Mesendoderm (in vitro differentiated cells): ENCODE measurements at regions not wholly inside any gene's neighbourhood (a gene's known extent, or its start where the extent isn't known, plus 50 kb on each side); places are given as distances from the start of the nearest gene placed in this dataset.

Experiments used
- DNase-seq: peaks from one replicate; pipeline ENCODE4 v3.0.0; 2013
- H2AK5ac ChIP-seq: 2 replicates; pipeline ENCODE4 v1.6.1; 2013; ENCODE audit warnings: low read length, inconsistent platforms
- H2BK120ac ChIP-seq: 2 replicates; pipeline ENCODE4 v1.6.1; 2013; ENCODE audit warnings: low read depth, mild to moderate bottlenecking, low read length, moderate library complexity, mixed read lengths
- H2BK15ac ChIP-seq: replicated peaks from 2 replicates; pipeline ENCODE4 v1.6.1; 2013; ENCODE audit warnings: low read depth, mild to moderate bottlenecking, moderate library complexity
- H2BK5ac ChIP-seq: 2 replicates; pipeline ENCODE4 v1.6.1; 2013; ENCODE audit warnings: low read length, inconsistent platforms
- H3K18ac ChIP-seq: 2 replicates; pipeline ENCODE4 v1.6.1; 2013; ENCODE audit warnings: mild to moderate bottlenecking, low read length, mixed read lengths
- H3K23ac ChIP-seq: one replicate; pipeline ENCODE4 v1.6.1; 2013; ENCODE audit warnings: low read length
- H3K27ac ChIP-seq: 2 replicates; pipeline ENCODE4 v1.5.1; 2013; ENCODE audit warnings: low read depth, mild to moderate bottlenecking, inconsistent platforms, low read length, moderate library complexity
- H3K27me3 ChIP-seq: 2 replicates; pipeline ENCODE4 v1.6.1; 2013; ENCODE audit warnings: low read length, control low read depth, mild to moderate bottlenecking, inconsistent platforms; ENCODE audit not compliant: insufficient read depth, poor library complexity
- H3K36me3 ChIP-seq: 2 replicates; pipeline ENCODE4 v1.6.1; 2013; ENCODE audit warnings: low read length, inconsistent platforms; ENCODE audit not compliant: control insufficient read depth, insufficient read depth
- H3K4ac ChIP-seq: one replicate; pipeline ENCODE4 v1.6.1; 2013; ENCODE audit warnings: low read depth, mild to moderate bottlenecking, low read length, moderate library complexity
- H3K4me1 ChIP-seq: 2 replicates; pipeline ENCODE4 v1.6.1; 2013; ENCODE audit warnings: low read depth, low read length, inconsistent platforms; ENCODE audit not compliant: control insufficient read depth
- H3K4me2 ChIP-seq: 2 replicates; pipeline ENCODE4 v1.6.1; 2013; ENCODE audit warnings: low read length
- H3K4me3 ChIP-seq: 2 replicates; pipeline ENCODE4 v1.5.1; 2013; ENCODE audit warnings: mild to moderate bottlenecking, low read length
- H3K56ac ChIP-seq: one replicate; pipeline ENCODE4 v1.6.1; 2013; ENCODE audit warnings: low read length
- H3K79me1 ChIP-seq: 2 replicates; pipeline ENCODE4 v1.6.1; 2013; ENCODE audit warnings: low read length, inconsistent platforms
- H3K79me2 ChIP-seq: 2 replicates; pipeline ENCODE4 v1.6.1; 2013; ENCODE audit warnings: mild to moderate bottlenecking, low read length; ENCODE audit not compliant: control insufficient read depth, insufficient read depth
- H3K9ac ChIP-seq: 2 replicates; pipeline ENCODE4 v1.6.1; 2013; ENCODE audit warnings: low read length, inconsistent platforms
- H4K5ac ChIP-seq: one replicate; pipeline ENCODE4 v1.6.1; 2013; ENCODE audit warnings: low read length
- H4K8ac ChIP-seq: one replicate; pipeline ENCODE4 v1.6.1; 2013; ENCODE audit warnings: low read depth, mild to moderate bottlenecking, control low read depth, low read length, moderate library complexity
- WGBS: extraction: QIAGEN DNeasy Blood & Tissue Kit; methylation state at CpG from one replicate; pipeline ENCODE4 v1.1.7; 2013; ENCODE audit warnings: low lambda C conversion rate, missing lambda C conversion rate; ENCODE audit not compliant: insufficient coverage; ENCODE audit errors: extremely low coverage; 5-methylcytosine and 5-hydroxymethylcytosine counted together

GRCh38 chr11:69401715-69402114 lies 79.7 kb upstream of the LINC01488 start:
- Histone ChIP-seq H3K56ac (no peak overlapping the region), H3K4me1 (no peaks in the 10 kb centered on the region), H3K23ac (no peak overlapping the region), H3K4me2 (no peak overlapping the region), H3K4me3 (no peak overlapping the region), H4K5ac (no peak overlapping the region), H4K8ac (no peak overlapping the region), H3K36me3 (no peaks in the 10 kb centered on the region), H3K9ac (no peak overlapping the region), H3K27me3 (no peaks in the 10 kb centered on the region), H3K79me1 (no peaks in the 10 kb centered on the region), H3K27ac (no peak overlapping the region), H2BK15ac (no peak overlapping the region), H3K4ac (no peak overlapping the region), H2BK5ac (no peak overlapping the region), H2BK120ac (no peak overlapping the region), H3K18ac (no peak overlapping the region), H2AK5ac (no peak overlapping the region), H3K79me2 (no peaks in the 10 kb centered on the region)
- no peak for DNase-seq
- WGBS = no CpG with 5 or more reads among the region's 5 CpGs

- no peak overlapping the region for H2BK120ac ChIP-seq
- no peak overlapping the region for H3K18ac ChIP-seq
- peak; percentile 30 for DNase-seq
Observed at GRCh38 chr11:69402251-69402887, 79.1 kb upstream of the LINC01488 start.

GRCh38 chr11:69403556-69404215 lies 77.8 kb upstream of the LINC01488 start:
- WGBS = no CpG with 5 or more reads among the region's 8 CpGs

More at GRCh38 chr11:69402251-69402887, 79.1 kb upstream of the LINC01488 start:
- no peak overlapping the region for H3K4me2 ChIP-seq
- H2AK5ac ChIP-seq = no peak overlapping the region
- no peak overlapping the region for H3K23ac ChIP-seq
- no peak overlapping the region for H4K8ac ChIP-seq
- H4K5ac ChIP-seq = no peak overlapping the region
- no peak overlapping the region for H3K56ac ChIP-seq
- H2BK15ac ChIP-seq = no peak overlapping the region
- no peak overlapping the region for H3K4me3 ChIP-seq
- H3K27me3 ChIP-seq = no peaks in the 10 kb centered on the region
- H3K79me2 ChIP-seq = no peaks in the 10 kb centered on the region
- no peak overlapping the region for H3K4ac ChIP-seq
- H3K27ac ChIP-seq = no peak overlapping the region
- no peaks in the 10 kb centered on the region for H3K36me3 ChIP-seq
- no CpG with 5 or more reads among the region's 4 CpGs for WGBS
- H2BK5ac ChIP-seq = no peak overlapping the region
- H3K79me1 ChIP-seq = no peaks in the 10 kb centered on the region
- no peaks in the 10 kb centered on the region for H3K4me1 ChIP-seq
- H3K9ac ChIP-seq = no peak overlapping the region

GRCh38 chr11:69406060-69406459 lies 75.4 kb upstream of the LINC01488 start:
- Histone ChIP-seq H3K56ac (no peak overlapping the region), H2BK15ac (no peak overlapping the region), H3K79me1 (no peaks in the 10 kb centered on the region), H4K8ac (no peak overlapping the region), H2BK5ac (no peak overlapping the region), H3K4ac (no peak overlapping the region), H4K5ac (no peak overlapping the region), H3K9ac (no peak overlapping the region), H3K4me2 (no peak overlapping the region), H2BK120ac (no peak overlapping the region), H3K23ac (no peak overlapping the region), H2AK5ac (no peak overlapping the region), H3K27me3 (no peaks in the 10 kb centered on the region), H3K36me3 (no peaks in the 10 kb centered on the region), H3K27ac (no peak overlapping the region), H3K4me1 (no peaks in the 10 kb centered on the region), H3K4me3 (no peak overlapping the region), H3K18ac (no peak overlapping the region), H3K79me2 (no peaks in the 10 kb centered on the region)
- no peak for DNase-seq
- WGBS = no CpG with 5 or more reads among the region's 3 CpGs

More at GRCh38 chr11:69403556-69404215, 77.8 kb upstream of the LINC01488 start:
- Histone ChIP-seq H3K4me2 (no peak overlapping the region), H3K4me3 (no peak overlapping the region), H3K56ac (no peak overlapping the region), H3K23ac (no peak overlapping the region), H3K79me1 (no peaks in the 10 kb centered on the region), H3K27ac (no peak overlapping the region), H4K8ac (no peak overlapping the region), H2BK5ac (no peak overlapping the region), H2BK120ac (no peak overlapping the region), H3K27me3 (no peaks in the 10 kb centered on the region), H2AK5ac (no peak overlapping the region), H4K5ac (no peak overlapping the region), H2BK15ac (no peak overlapping the region), H3K18ac (no peak overlapping the region), H3K4me1 (no peaks in the 10 kb centered on the region), H3K4ac (no peak overlapping the region), H3K36me3 (no peaks in the 10 kb centered on the region), H3K79me2 (no peaks in the 10 kb centered on the region), H3K9ac (no peak overlapping the region)
- DNase-seq = no peak

- H3K4me3 ChIP-seq = no peak overlapping the region
- no peaks in the 10 kb centered on the region for H3K79me1 ChIP-seq
- H3K27me3 ChIP-seq = no peaks in the 10 kb centered on the region
- H3K4me2 ChIP-seq = no peak overlapping the region
- no peak overlapping the region for H3K23ac ChIP-seq
- no peaks in the 10 kb centered on the region for H3K79me2 ChIP-seq
- H3K4ac ChIP-seq = no peak overlapping the region
- no peak overlapping the region for H2BK5ac ChIP-seq
- H3K27ac ChIP-seq = no peak overlapping the region
- H2AK5ac ChIP-seq = no peak overlapping the region
- no peak overlapping the region for H3K9ac ChIP-seq
- H3K36me3 ChIP-seq = no peaks in the 10 kb centered on the region
- H2BK120ac ChIP-seq = no peak overlapping the region
- H2BK15ac ChIP-seq = no peak overlapping the region
- no peak overlapping the region for H3K56ac ChIP-seq
- no CpG with 5 or more reads among the region's 13 CpGs for WGBS
- H4K5ac ChIP-seq = no peak overlapping the region
- no peak overlapping the region for H4K8ac ChIP-seq
- no peak for DNase-seq
- H3K18ac ChIP-seq = no peak overlapping the region
- no peaks in the 10 kb centered on the region for H3K4me1 ChIP-seq
Observed at GRCh38 chr11:69409812-69410645, 71.4 kb upstream of the LINC01488 start.
